Ishikawa (cell line): ENCODE measurements at regions not wholly inside any gene's neighbourhood (a gene's known extent, or its start where the extent isn't known, plus 50 kb on each side); places are given as distances from the start of the nearest gene placed in this dataset.

Experiments used
- CEBPB ChIP-seq: IDR thresholded peaks from 2 replicates; pipeline ENCODE4 v1.6.1; 2012
- RAD21 ChIP-seq: IDR thresholded peaks from 2 replicates; pipeline ENCODE4 v1.6.1; 2012; ENCODE audit warnings: low read depth
- ZBTB7A ChIP-seq: IDR thresholded peaks from 2 replicates; pipeline ENCODE4 v1.6.1; 2012; ENCODE audit warnings: low read depth
- TF ChIP-seq, protein P1 (sequence below): IDR thresholded peaks from 2 replicates; pipeline ENCODE4 v1.6.1; 2012

- TF ChIP-seq ZBTB7A = no peak
- TF ChIP-seq, protein P1, sequence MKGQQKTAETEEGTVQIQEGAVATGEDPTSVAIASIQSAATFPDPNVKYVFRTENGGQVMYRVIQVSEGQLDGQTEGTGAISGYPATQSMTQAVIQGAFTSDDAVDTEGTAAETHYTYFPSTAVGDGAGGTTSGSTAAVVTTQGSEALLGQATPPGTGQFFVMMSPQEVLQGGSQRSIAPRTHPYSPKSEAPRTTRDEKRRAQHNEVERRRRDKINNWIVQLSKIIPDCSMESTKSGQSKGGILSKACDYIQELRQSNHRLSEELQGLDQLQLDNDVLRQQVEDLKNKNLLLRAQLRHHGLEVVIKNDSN = no peak
- no peak for TF ChIP-seq CEBPB
- no peak for TF ChIP-seq RAD21
Measured at GRCh38 chr15:92788196-92788595, 111.9 kb upstream of the CHD2 start.
